Hepatocyte (in vitro differentiated cells): ENCODE measurements at regions not wholly inside any gene's neighbourhood (a gene's known extent, or its start where the extent isn't known, plus 50 kb on each side); places are given as distances from the start of the nearest gene placed in this dataset.

Experiments
- DNase-seq: peaks from one replicate; pipeline ENCODE4 v3.0.0-alpha.2; 2016; ENCODE audit warnings: low spot score
- H2AFZ ChIP-seq: fragments of 200-600 bp; sonication (generic); 2 replicates; pipeline ENCODE4 v1.6.0; 2016; ENCODE audit warnings: antibody characterized with exemption, mild to moderate bottlenecking
- H3K27ac ChIP-seq: fragments of 200-600 bp; sonication (generic); 2 replicates; pipeline ENCODE4 v1.5.1; 2016; ENCODE audit warnings: mild to moderate bottlenecking
- H3K27me3 ChIP-seq: fragments of 200-600 bp; sonication (generic); 2 replicates; pipeline ENCODE4 v1.6.1; 2016
- H3K36me3 ChIP-seq: fragments of 200-600 bp; sonication (generic); replicated peaks from 2 replicates; pipeline ENCODE4 v1.5.1; 2016; ENCODE audit warnings: low read depth; ENCODE audit not compliant: insufficient read depth
- H3K4me1 ChIP-seq: fragments of 200-600 bp; sonication (generic); 2 replicates; pipeline ENCODE4 v1.5.1; 2016; ENCODE audit warnings: mild to moderate bottlenecking, moderate library complexity; ENCODE audit not compliant: insufficient read depth
- H3K4me2 ChIP-seq: fragments of 200-600 bp; sonication (generic); 2 replicates; pipeline ENCODE4 v1.6.0; 2016
- H3K4me3 ChIP-seq: fragments of 200-600 bp; sonication (generic); 2 replicates; pipeline ENCODE4 v1.5.1; 2016; ENCODE audit warnings: mild to moderate bottlenecking
- H3K79me2 ChIP-seq: fragments of 200-600 bp; sonication (generic); 2 replicates; pipeline ENCODE4 v1.6.0; 2017; ENCODE audit warnings: mild to moderate bottlenecking
- H3K9me2 ChIP-seq: fragments of 200-600 bp; sonication (generic); replicated peaks from 2 replicates; pipeline ENCODE4 v1.6.0; 2017; ENCODE audit warnings: mild to moderate bottlenecking; ENCODE audit not compliant: insufficient read depth
- H3K9me3 ChIP-seq: fragments of 200-600 bp; sonication (generic); 2 replicates; pipeline ENCODE4 v1.5.1; 2016; ENCODE audit warnings: low read depth, mild to moderate bottlenecking
- H4K20me1 ChIP-seq: fragments of 200-600 bp; sonication (generic); 2 replicates; pipeline ENCODE4 v1.6.0; 2016; ENCODE audit warnings: mild to moderate bottlenecking; ENCODE audit not compliant: insufficient read depth, poor library complexity, severe bottlenecking
- CTCF ChIP-seq: fragments of 200-600 bp; sonication (generic); IDR thresholded peaks from 2 replicates; pipeline ENCODE4 v1.5.1; 2016; ENCODE audit warnings: antibody characterized with exemption, mild to moderate bottlenecking; ENCODE audit not compliant: poor library complexity
- EZH2 ChIP-seq: fragments of 200-600 bp; sonication (generic); IDR thresholded peaks from 2 replicates; pipeline ENCODE4 v1.6.1; 2016; ENCODE audit warnings: antibody characterized with exemption, mild to moderate bottlenecking, borderline replicate concordance
- EZH2phosphoT487 ChIP-seq: fragments of 200-600 bp; sonication (generic); IDR thresholded peaks from one replicate; pipeline ENCODE4 v1.6.1; 2018; ENCODE audit warnings: antibody characterized with exemption, mild to moderate bottlenecking, low read depth, moderate library complexity; ENCODE audit not compliant: unreplicated experiment, severe bottlenecking
- WGBS: methylation state at CpG from one replicate; pipeline ENCODE4 v1.1.6; 2016; ENCODE audit warnings: low lambda C conversion rate; ENCODE audit errors: missing lambda C conversion rate; 5-methylcytosine and 5-hydroxymethylcytosine counted together

- no peak overlapping the region for H3K4me2 ChIP-seq
- WGBS = 61% methylated on average over 3 of the region's 3 CpGs
- no peaks in the 10 kb centered on the region for H3K79me2 ChIP-seq
- no peaks in the 10 kb centered on the region for H3K9me2 ChIP-seq
- no peaks in the 10 kb centered on the region for H4K20me1 ChIP-seq
- DNase-seq = no peak
- no peak overlapping the region for H3K4me3 ChIP-seq
- no peak overlapping the region for H3K27ac ChIP-seq
- no peaks in the 10 kb centered on the region for H3K36me3 ChIP-seq
- no peak overlapping the region for H2AFZ ChIP-seq
- TF ChIP-seq EZH2phosphoT487 (no peak), EZH2 (no peak), CTCF (no peak)
- no peaks in the 10 kb centered on the region for H3K9me3 ChIP-seq
- no peaks in the 10 kb centered on the region for H3K27me3 ChIP-seq
- H3K4me1 ChIP-seq = no peaks in the 10 kb centered on the region
Observed at GRCh38 chr14:27098451-27098850, 500.6 kb upstream of the NOVA1 start.

GRCh38 chr14:27114180-27114579 lies 516.3 kb upstream of the NOVA1 start:
- Histone ChIP-seq H2AFZ (no peak overlapping the region), H3K79me2 (no peaks in the 10 kb centered on the region), H4K20me1 (no peaks in the 10 kb centered on the region), H3K4me1 (no peaks in the 10 kb centered on the region), H3K9me3 (no peaks in the 10 kb centered on the region), H3K36me3 (no peaks in the 10 kb centered on the region), H3K4me2 (no peak overlapping the region), H3K27me3 (no peaks in the 10 kb centered on the region), H3K4me3 (no peak overlapping the region), H3K9me2 (no peaks in the 10 kb centered on the region), H3K27ac (no peak overlapping the region)
- WGBS = 0% methylated on average over 1 of the region's 1 CpG
- no peak for TF ChIP-seq EZH2phosphoT487
- TF ChIP-seq CTCF = no peak
- TF ChIP-seq EZH2 = no peak
- DNase-seq = no peak

GRCh38 chr14:27123162-27123561 lies 525.3 kb upstream of the NOVA1 start:
- Histone ChIP-seq H4K20me1 (no peaks in the 10 kb centered on the region), H3K27me3 (no peaks in the 10 kb centered on the region), H3K9me2 (no peaks in the 10 kb centered on the region), H3K9me3 (no peaks in the 10 kb centered on the region), H3K79me2 (no peaks in the 10 kb centered on the region), H3K36me3 (no peaks in the 10 kb centered on the region), H3K4me3 (no peak overlapping the region), H2AFZ (no peak overlapping the region), H3K4me2 (no peak overlapping the region), H3K27ac (no peak overlapping the region), H3K4me1 (no peaks in the 10 kb centered on the region)
- 76% methylated on average over 4 of the region's 4 CpGs for WGBS
- TF ChIP-seq EZH2phosphoT487 (no peak), CTCF (no peak), EZH2 (no peak)
- no peak for DNase-seq

- Histone ChIP-seq H3K4me2 (no peak overlapping the region), H4K20me1 (no peaks in the 10 kb centered on the region), H3K27me3 (no peaks in the 10 kb centered on the region), H3K27ac (no peak overlapping the region), H3K9me3 (no peaks in the 10 kb centered on the region), H3K9me2 (no peaks in the 10 kb centered on the region), H3K4me1 (no peaks in the 10 kb centered on the region), H2AFZ (no peak overlapping the region), H3K36me3 (no peaks in the 10 kb centered on the region), H3K4me3 (no peak overlapping the region), H3K79me2 (no peaks in the 10 kb centered on the region)
- WGBS = 81% methylated on average over 3 of the region's 3 CpGs
- TF ChIP-seq CTCF (no peak), EZH2 (no peak), EZH2phosphoT487 (no peak)
- no peak for DNase-seq
Observed at GRCh38 chr14:27127838-27128237, 530.0 kb upstream of the NOVA1 start.
